CD4-positive, alpha-beta T cell (primary cell): ENCODE measurements at regions not wholly inside any gene's neighbourhood (a gene's known extent, or its start where the extent isn't known, plus 50 kb on each side); places are given as distances from the start of the nearest gene placed in this dataset.

Experiments used
- ATAC-seq: fragments of 200-7000 bp; cut with Tn5 transposase; one replicate; pipeline ENCODE4 v1.10.0; 2022; ENCODE audit warnings: mild to moderate bottlenecking; ENCODE audit not compliant: poor library complexity
- CTCF ChIA-PET: fragments of 350-600 bp; sonication (Branson Sonifier 250); formaldehyde crosslinking; loops from one replicate; lab custom pipeline; 2021; ENCODE audit warnings: antibody characterized with exemption, inconsistent platforms; lab: Charles Lee
- POLR2A ChIA-PET: fragments of 350-600 bp; sonication (Branson Sonifier 250); formaldehyde crosslinking; loops from one replicate; lab custom pipeline; 2021; ENCODE audit warnings: antibody characterized with exemption, inconsistent platforms; lab: Charles Lee
- DNase-seq, 14 experiments: peaks; one replicate each; pipeline ENCODE4 v3.0.0-alpha.2; 2013 to 2020; ENCODE audit warnings: mixed read lengths in 2 of 14
- H3K27ac ChIP-seq, 2 donors: one replicate each; pipeline versions ENCODE4 v1.5.1 to v1.7.0; 2013; ENCODE audit warnings: low read length in 2 of 2, low read depth in 1 of 2, mild to moderate bottlenecking in 1 of 2
- H3K27me3 ChIP-seq, 2 experiments: 1 replicate in 1 of 2; 2 replicates in 1 of 2; pipeline versions ENCODE4 v1.6.1 to v1.7.0; 2013; ENCODE audit warnings: low read length in 2 of 2, control low read depth in 1 of 2, mild to moderate bottlenecking in 1 of 2, moderate library complexity in 1 of 2; ENCODE audit not compliant: insufficient read depth in 2 of 2, control insufficient read depth in 1 of 2
- H3K36me3 ChIP-seq: one replicate; pipeline ENCODE4 v1.6.1; 2013; ENCODE audit warnings: low read length, control low read depth; ENCODE audit not compliant: insufficient read depth
- H3K4me1 ChIP-seq: one replicate; pipeline ENCODE4 v1.6.1; 2013; ENCODE audit warnings: low read length, control low read depth; ENCODE audit not compliant: insufficient read depth
- H3K4me3 ChIP-seq: one replicate; pipeline ENCODE4 v1.5.1; 2013; ENCODE audit warnings: mild to moderate bottlenecking, low read length, moderate library complexity
- H3K9me3 ChIP-seq, 2 experiments: 1 replicate in 1 of 2; 2 replicates in 1 of 2; pipeline versions ENCODE4 v1.6.1 to v1.7.0; 2013; ENCODE audit warnings: low read length in 2 of 2, mild to moderate bottlenecking in 2 of 2, control low read depth in 1 of 2, moderate library complexity in 1 of 2; ENCODE audit not compliant: control insufficient read depth in 1 of 2, insufficient read depth in 1 of 2
- H3K27ac Mint-ChIP-seq: one replicate; pipeline ENCODE4 v1.8.0; 2020; ENCODE audit warnings: mixed read lengths
- H3K27me3 Mint-ChIP-seq: one replicate; pipeline ENCODE4 v1.8.0; 2021; ENCODE audit warnings: mixed read lengths
- H3K36me3 Mint-ChIP-seq: one replicate; pipeline ENCODE4 v1.8.0; 2021; ENCODE audit warnings: low read depth, mixed read lengths
- H3K4me1 Mint-ChIP-seq: one replicate; pipeline ENCODE4 v1.8.0; 2021; ENCODE audit warnings: low read depth, mixed read lengths
- H3K4me3 Mint-ChIP-seq: one replicate; pipeline ENCODE4 v1.8.0; 2020; ENCODE audit warnings: mild to moderate bottlenecking, mixed read lengths
- H3K9me3 Mint-ChIP-seq: one replicate; pipeline ENCODE4 v1.8.0; 2020; ENCODE audit warnings: mixed read lengths
- CTCF ChIP-seq: fragments of 200-600 bp; IDR thresholded peaks from one replicate; pipeline ENCODE4 v1.8.0; 2022; ENCODE audit warnings: antibody characterized with exemption, mild to moderate bottlenecking
- intact Hi-C, 2 experiments: fragments of 100-400 bp; cut with DNase I in 1 of 2; cut with micrococcal nuclease in 1 of 2; formaldehyde crosslinking; loops; one replicate each; pipeline versions ENCODE4 v1.15.1 to v1.9.0; 2023 to 2025; cut with DNase I, micrococcal nuclease

DNA sequence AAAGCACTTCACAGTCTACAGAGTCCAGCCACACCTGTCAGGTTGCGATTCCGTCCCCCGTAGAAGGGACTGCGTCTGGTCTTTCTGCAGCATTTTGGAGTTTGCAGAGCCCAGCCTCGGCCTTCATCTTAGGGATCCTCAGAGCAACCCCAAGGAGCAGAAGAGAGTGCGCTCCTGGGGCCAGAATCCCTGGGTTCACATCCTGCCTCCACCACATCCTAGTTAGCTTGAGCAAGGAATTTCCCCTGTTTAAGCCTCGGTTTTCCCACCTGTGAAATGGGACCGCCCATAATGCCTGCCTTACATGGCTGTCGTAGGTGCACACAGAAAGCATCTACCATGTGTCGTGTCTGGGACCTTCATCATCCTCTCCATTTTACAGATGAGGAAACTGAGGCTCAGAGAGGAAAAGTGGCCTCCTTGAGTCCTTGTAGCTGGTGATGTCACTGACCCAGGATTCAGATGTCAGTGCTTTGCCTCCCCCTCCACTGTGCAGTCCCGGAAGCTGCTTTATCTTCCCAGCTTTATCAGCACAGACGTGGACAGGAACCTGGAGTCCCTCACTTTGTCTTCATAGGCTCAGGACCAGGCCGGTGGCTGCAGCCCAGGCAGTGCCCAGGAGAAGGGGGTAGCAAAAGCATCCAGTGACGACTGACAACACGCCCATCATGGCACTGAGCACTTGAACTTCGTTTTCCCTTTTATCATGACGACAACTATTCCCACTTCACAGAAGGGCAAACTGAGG lies 438.5 kb downstream of the MATN1 start:
- H3K9me3 ChIP-seq: peaks cover 0 to 28% of the 10 kb centered on the region in 2 experiments
- no peak overlapping the region for H3K4me3 Mint-ChIP-seq
- CTCF ChIA-PET: no interaction called here

DNA sequence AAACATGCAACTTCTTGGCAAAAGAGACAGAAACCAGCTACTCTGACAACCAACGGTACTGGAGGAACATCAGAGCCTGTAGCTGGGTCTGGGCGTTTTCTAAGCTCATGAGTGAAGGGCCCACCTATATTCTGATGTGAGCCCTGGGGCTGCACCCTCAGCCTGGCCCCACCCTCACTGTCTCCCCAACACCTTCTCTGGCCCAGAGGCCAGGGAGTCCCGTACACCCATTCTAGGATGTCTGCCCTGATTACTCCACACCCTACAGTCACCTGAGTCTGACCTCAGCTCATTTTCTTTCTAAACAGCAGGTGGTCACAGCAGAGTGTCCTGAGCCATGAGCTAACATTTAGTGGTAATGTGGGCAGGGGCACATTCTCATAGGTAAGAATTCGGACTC lies 439.2 kb downstream of the MATN1 start:
- no peaks in the 10 kb centered on the region for H3K36me3 ChIP-seq
- H3K27ac Mint-ChIP-seq: no peak overlapping the region
- DNase-seq (no peak), ATAC-seq (no peak)
- peaks cover under 1 to 3% of the 10 kb centered on the region in 2 experiments for H3K27me3 ChIP-seq
- H3K4me3 Mint-ChIP-seq: no peak overlapping the region
- no peak overlapping the region for H3K27ac ChIP-seq
- no peaks in the 10 kb centered on the region for H3K36me3 Mint-ChIP-seq
- no peaks in the 10 kb centered on the region for H3K9me3 Mint-ChIP-seq
- intact Hi-C loops: no loop called here
- ChIA-PET POLR2A (no interaction called here), CTCF (no interaction called here)
- no peak for TF ChIP-seq CTCF
- peaks cover 8% of the 10 kb centered on the region for H3K27me3 Mint-ChIP-seq
- peaks cover 0 to 28% of the 10 kb centered on the region in 2 experiments for H3K9me3 ChIP-seq
- peaks cover 11% of the 10 kb centered on the region for H3K4me1 ChIP-seq
- peaks cover 6% of the 10 kb centered on the region for H3K4me1 Mint-ChIP-seq
- H3K4me3 ChIP-seq: no peak overlapping the region

More for the DNA sequence above, 438.5 kb downstream of the MATN1 start:
- Histone ChIP-seq H3K36me3 (no peaks in the 10 kb centered on the region), H3K27ac (no peak overlapping the region), H3K4me1 (peaks cover 11% of the 10 kb centered on the region), H3K27me3 (peaks cover 3 to 7% of the 10 kb centered on the region in 2 experiments), H3K4me3 (no peak overlapping the region)
- ATAC-seq (no peak), DNase-seq (no peak)
- POLR2A ChIA-PET: no interaction called here
- no peak for TF ChIP-seq CTCF
- Mint-ChIP-seq H3K36me3 (no peaks in the 10 kb centered on the region), H3K27ac (no peak overlapping the region), H3K4me1 (peaks cover 6% of the 10 kb centered on the region), H3K9me3 (no peaks in the 10 kb centered on the region), H3K27me3 (peaks cover 13% of the 10 kb centered on the region)
- intact Hi-C loops: no loop called here

DNA sequence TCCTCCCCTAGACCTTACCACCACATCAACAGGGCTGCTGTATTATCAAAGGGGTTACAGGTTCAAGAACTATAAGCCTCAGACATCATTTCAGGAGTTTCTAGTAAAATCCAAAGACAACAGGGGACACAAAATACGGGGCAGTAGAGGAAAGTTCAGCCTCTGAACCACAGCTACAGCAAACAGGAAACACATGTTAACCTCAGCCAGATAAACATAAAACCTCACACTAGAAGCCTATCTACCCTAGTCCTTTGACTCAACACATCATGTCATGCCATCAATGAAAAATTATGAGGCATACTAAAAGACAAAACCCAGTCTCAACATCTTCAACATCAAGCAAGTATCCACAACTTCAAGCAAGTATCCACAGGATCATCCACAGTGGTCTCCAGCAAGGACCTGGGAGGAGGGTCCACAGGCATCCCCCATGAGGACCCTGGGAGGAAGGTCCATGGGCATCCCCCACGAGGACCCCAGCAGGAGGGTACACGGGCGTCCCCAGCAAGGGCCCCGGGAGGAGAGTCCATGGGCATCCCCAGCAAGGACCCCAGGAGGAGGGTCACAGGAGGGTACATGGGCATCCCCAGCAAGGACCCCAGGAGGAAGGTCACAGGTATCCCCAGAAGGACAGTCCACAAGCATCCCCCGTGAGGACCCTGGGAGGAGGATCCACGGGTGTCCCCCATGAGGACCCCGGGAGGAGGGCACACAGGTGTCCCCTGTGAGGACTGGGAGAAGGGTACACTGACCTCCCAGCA lies 440.0 kb downstream of the MATN1 start:
- no peak for ATAC-seq
- Mint-ChIP-seq H3K27ac (no peak overlapping the region), H3K4me1 (peaks cover 6% of the 10 kb centered on the region), H3K36me3 (no peaks in the 10 kb centered on the region), H3K4me3 (no peak overlapping the region), H3K9me3 (no peaks in the 10 kb centered on the region), H3K27me3 (peaks cover 11% of the 10 kb centered on the region)
- peaks cover 0 to 3% of the 10 kb centered on the region in 2 experiments for H3K27me3 ChIP-seq
- peak in 1 of 14 experiments; percentile 46 for DNase-seq
- TF ChIP-seq CTCF: no peak
- H3K27ac ChIP-seq: no peak overlapping the region
- H3K9me3 ChIP-seq: peaks cover 0 to 28% of the 10 kb centered on the region in 2 experiments
- ChIA-PET POLR2A (no interaction called here), CTCF (no interaction called here)
- H3K36me3 ChIP-seq: no peaks in the 10 kb centered on the region
- H3K4me1 ChIP-seq: peaks cover 11% of the 10 kb centered on the region
- H3K4me3 ChIP-seq: no peak overlapping the region
- intact Hi-C loops: no loop called here
